ENCODE measurements at regions not wholly inside any gene's neighbourhood (a gene's known extent, or its start where the extent isn't known, plus 50 kb on each side); places are given as distances from the start of the nearest gene placed in this dataset.

DNA sequence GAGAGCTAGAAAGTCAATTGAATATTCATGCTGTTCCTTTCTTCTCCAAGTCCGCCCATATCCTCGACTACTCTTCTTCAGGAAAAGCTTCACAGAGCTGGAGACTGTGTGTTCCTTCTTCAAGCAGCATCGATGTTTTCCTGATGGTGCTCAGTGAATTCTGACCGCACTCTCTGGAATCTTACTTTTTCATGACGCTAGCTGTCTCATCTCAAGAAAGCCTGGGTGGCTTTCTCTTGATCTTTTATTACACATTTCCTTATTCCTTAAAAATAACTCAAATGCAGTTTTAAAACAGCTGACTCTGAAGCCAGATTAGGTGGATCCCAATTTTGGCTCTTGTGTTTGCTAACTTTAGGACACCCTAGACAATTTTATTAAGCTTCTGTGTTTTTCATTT is 1245.1 kb upstream of the LRRTM1 start:
- no peak overlapping the region for H3K4me3 ChIP-seq (ENCODE audit: low read length)
- DNase-seq (ENCODE audit: low read depth, low spot score) = no peak

DNA sequence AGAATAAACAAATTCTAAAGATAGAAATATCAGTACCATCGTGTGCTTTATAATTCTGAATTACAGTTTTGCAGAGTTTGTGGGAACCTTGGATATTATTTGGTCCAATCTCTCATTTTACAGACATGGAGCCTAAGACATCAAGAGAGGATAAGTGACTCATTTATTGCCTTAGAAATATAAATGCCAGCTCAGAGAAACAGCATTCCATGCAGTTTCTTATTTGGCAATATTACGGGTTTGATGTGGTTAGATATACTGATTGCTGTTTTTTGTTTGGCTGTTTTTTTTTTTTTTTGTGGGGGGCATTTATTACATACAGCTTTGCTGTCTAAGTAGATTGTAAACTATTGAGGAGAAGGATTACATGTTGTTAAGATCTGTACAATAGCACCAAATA is 1241.1 kb upstream of the LRRTM1 start:
- no peak overlapping the region for H3K4me3 ChIP-seq (ENCODE audit: low read length)
- DNase-seq (ENCODE audit: low read depth, low spot score) = no peak

DNA sequence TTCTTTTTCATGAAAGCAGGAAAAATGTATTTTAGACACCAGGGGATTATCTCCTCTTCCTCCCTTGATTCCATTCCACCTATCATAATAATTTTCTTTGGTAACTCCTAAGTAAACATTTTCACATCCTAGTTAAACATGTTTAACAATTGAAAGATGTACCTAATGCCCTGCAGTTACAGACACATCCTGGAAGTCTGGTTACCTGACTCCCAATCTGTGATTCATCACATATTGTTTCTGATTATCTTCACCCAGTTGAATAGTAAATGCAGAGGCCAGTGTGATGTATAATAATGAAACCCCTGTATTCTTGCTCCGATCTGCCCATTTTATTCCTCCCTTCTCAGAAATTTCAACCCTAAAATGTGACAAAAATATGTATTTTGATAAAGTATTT is 1237.6 kb upstream of the LRRTM1 start:
- no peak for DNase-seq (ENCODE audit: low read depth, low spot score)
- H3K4me3 ChIP-seq (ENCODE audit: low read length) = no peak overlapping the region

DNA sequence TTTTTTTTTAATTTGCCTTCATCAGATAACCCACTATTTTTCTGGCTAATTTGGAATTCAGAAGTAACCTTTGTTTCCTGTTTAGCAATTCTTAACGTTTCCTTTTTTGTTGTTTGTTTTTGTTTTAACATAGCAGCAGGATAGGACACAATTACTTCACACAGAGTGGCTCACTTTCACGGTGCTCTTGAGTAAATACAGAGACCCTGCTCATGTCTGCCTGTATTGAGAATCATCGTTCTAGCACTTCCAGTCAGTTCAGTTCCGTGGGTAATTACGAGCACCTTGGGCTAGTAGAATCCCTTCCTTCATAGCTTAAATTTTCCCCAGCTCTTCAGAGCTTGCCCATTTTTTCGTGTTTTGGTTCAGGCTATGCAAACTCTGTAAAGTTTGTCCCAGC is 1225.4 kb upstream of the LRRTM1 start:
- H3K4me3 ChIP-seq (ENCODE audit: low read length) = no peak overlapping the region
- no peak for DNase-seq (ENCODE audit: low read depth, low spot score)

DNA sequence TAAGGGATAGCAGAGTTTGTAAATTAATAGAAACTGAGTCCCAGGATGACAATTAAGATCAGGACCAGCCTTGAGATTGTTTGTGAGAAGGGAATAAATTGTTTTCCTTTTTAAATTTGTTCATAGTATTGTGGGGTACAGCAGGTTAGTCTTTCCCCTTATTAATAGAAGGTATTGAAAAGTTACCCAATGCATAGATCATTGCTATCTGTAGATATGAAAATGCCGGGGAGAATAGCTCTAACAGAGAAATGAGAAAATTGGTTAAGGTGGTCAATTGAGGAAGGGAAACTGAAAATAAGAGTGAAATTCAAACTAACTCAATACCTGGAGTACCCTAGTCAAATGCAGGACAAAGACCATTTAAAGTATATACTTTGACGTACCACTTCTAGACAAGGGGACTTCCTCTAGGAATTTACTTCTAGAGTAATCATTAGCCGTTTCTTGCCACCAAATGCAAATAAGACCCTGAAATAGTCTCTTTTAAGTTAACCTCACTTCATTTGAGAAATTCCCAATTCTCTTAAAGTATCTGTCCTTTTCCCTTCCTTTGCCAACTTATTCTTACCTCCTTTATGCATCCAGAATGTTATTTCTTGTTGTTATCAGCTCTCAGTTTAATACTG is 1224.4 kb upstream of the LRRTM1 start:
- no peak overlapping the region for H3K4me3 ChIP-seq (ENCODE audit: low read length)
- no peak for DNase-seq (ENCODE audit: low read depth, low spot score)

DNA sequence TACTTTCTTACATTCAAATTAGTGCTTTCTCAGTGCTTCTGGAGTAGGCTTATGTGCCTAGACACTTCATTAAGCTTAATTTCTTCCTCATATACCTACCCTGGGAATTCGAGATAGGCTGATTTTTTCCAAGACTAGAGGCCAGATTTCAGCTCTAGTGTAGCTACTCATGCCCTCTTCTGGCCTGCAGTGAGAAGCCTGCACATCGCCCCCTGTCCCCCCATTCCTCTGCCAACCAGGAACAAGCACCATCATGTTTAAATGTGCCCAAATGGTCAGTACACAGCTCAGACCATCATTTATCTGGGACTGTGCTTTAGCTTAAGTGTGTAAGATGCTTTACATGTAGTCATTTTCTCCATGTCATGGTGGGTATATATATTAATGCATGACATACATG is 1218.8 kb upstream of the LRRTM1 start:
- DNase-seq (ENCODE audit: low read depth, low spot score) = no peak
- no peak overlapping the region for H3K4me3 ChIP-seq (ENCODE audit: low read length)

DNA sequence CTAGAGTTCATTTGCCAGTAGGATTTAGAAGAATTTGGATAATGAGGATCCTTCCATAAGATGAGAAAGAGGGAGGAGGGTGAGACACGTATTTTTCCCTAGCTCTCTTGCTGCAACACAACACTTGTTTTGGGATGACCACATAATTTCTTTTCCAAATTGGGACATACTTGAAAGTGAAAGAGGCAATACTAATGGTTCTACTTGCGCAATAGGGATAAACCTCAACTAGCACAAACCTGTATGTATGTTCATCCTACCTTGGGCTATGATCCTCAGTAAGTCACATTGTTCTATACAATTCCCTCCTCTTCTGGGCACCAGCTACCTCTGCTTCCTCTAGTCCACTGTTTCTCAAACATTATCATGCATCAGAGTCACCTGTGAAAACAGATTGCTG is 1208.8 kb upstream of the LRRTM1 start:
- DNase-seq (ENCODE audit: low read depth, low spot score) = no peak
- no peak overlapping the region for H3K4me3 ChIP-seq (ENCODE audit: low read length)

DNA sequence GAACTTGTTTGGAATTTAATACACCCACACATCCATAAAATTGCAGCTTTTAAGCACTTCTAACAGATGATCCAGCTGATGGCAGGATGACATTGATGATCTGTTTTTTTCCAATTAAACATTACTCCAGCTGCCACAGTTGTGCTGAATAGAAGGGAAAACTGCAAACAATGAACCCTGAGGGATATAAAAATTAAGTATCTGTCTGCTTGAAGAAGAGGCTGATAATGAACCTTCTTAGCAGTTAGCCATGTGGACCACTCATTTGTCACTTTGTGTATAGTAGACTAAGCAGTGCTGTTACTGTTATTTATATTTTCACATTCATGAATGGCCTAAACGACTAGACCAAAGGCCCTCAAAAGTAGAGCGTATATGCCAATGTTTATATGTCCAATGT is 1201.0 kb upstream of the LRRTM1 start:
- no peak for DNase-seq (ENCODE audit: low read depth, low spot score)

DNA sequence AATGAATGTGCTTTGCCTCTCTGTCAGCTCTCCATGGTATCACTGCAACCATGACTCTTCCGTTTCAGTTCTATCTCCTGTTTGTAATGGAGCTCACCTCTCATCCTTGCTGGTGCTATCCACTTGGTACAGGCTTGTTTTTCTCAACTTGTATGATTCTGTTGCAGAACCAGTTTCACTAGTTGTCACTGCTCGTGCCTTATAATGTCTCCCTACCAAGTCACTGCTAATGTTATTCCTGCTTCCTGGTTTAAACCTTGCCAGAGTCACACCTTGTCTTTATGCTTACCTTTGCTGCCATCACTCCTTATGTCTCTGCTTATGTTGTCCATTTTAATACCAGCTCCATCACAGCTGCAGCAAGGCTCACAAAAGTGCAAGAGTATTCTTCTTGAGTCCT is 1191.0 kb upstream of the LRRTM1 start:
- no peak overlapping the region for H3K4me3 ChIP-seq (ENCODE audit: low read length)
- no peak for DNase-seq (ENCODE audit: low read depth, low spot score)

More for the DNA sequence above, 1201.0 kb upstream of the LRRTM1 start:
- H3K4me3 ChIP-seq (ENCODE audit: low read length) = no peak overlapping the region

DNA sequence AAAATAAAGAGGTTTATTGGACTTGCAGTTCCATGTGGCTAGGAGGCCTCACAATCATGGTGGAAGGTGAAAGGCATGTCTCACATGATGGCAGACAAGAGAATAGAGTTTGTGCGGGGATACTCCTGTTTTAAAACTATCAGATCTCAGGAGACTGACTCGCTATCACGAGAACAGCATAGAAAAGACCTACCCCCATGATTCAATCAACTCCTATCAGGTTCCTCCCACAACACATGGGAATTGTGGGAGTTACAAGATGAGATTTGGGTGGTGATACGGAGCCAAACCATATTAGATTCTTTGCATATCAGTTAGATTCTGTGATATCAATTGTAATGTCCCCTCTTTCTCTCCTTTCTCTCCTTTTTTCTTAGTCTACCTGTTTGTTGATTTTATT is 1178.7 kb upstream of the LRRTM1 start:
- H3K4me3 ChIP-seq (ENCODE audit: low read length) = no peak overlapping the region
- DNase-seq (ENCODE audit: low read depth, low spot score) = no peak

DNA sequence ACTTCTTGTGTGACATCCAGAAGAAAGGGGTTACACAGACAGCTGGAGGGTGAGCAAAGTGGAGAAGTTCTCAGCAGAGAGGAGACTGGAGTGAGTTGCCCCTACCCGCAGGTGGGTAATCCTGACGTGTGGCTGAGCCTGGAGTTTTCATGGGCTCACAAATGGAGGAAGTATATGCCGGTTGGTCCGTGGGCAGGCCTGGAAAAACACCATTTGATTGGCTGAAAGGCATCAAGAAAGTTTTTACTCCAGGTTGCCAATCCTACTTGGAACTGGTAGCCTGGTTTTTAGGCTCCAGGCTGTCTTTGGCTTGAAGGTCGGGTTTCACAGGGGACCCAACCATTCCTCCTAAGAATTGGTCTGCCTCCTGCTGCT is 1177.4 kb upstream of the LRRTM1 start:
- DNase-seq (ENCODE audit: low read depth, low spot score) = no peak
- H3K4me3 ChIP-seq (ENCODE audit: low read length) = no peak overlapping the region

DNA sequence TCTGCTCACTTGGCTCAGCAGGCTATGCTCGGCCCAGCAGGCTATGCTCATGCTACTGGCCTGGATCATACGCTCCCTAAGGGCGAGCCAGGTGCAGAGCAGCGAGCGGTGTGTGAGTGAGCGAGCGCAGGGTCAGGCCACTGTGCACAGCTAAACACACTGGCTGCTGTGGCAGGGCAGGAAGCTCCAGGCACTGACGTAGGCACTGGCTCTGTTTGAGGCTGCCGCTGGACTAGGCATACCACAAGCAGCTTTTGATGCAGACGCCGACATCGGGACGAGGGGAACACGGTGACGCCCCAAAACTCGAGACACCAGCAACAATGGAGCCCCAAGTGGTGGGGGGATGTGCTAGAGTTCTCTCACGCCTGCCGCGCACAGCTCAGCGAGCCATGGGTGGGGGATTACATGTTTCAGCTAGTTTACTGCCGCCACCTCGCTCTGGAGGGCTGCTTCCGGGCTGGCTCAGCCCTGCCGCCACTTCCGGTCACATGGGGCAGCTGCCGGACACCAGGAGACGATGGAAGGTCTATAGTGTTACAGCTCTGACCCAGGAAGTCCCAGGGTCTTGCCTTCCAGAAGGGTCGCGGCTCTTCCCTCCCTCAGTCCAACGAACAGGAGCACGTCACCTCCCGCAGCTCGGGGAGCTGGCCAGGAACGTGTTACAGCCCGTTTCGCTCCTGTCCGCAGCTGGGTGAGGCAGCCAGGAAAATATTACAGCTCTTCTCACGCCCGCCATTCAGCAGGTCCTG is 1176.9 kb upstream of the LRRTM1 start:
- no peak for DNase-seq (ENCODE audit: low read depth, low spot score)
- no peak overlapping the region for H3K4me3 ChIP-seq (ENCODE audit: low read length)

DNA sequence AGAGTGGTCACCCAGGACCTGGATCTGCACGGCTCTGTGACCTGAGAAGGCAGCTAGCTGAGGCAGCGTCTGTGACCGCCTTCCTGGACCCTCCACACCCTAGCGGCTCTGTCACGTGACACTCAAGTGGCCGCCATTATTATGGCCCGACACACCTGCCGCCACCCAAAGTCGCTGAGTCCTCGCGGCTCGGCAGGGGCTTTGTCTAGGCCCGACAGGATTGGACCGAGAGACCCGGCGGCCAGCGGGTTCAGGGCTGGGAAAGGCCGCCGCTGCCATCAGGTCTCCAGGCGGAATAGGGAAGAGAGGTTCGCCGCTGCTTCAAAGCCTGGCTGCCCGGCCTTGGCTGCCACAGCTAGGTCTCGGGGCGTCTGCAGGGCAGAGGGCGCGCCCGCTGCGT is 1162.5 kb upstream of the LRRTM1 start:
- DNase-seq (ENCODE audit: low read depth, low spot score) = no peak

DNA sequence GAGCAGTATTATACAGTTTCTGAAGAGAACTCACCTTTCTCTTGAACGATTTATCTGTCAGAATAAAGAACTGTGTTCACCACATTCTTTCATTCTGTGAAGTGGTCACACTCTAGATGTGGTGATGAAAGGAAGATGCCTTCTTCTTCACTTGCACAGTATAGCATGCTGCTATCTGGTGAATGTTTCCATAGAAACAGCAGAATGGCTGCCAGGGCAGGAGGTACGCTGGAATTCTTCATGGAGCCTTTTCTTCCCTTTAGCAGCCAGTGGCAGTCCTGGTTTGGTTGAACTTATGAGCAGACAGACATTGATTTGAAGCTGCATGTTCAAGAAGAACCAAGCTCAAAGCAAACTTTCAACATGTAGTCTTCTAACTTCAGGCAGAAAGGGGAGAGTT is 1157.9 kb upstream of the LRRTM1 start:
- H3K4me3 ChIP-seq (ENCODE audit: low read length) = no peak overlapping the region
- no peak for DNase-seq (ENCODE audit: low read depth, low spot score)

More for the DNA sequence above, 1162.5 kb upstream of the LRRTM1 start:
- H3K4me3 ChIP-seq (ENCODE audit: low read length) = no peak overlapping the region

DNA sequence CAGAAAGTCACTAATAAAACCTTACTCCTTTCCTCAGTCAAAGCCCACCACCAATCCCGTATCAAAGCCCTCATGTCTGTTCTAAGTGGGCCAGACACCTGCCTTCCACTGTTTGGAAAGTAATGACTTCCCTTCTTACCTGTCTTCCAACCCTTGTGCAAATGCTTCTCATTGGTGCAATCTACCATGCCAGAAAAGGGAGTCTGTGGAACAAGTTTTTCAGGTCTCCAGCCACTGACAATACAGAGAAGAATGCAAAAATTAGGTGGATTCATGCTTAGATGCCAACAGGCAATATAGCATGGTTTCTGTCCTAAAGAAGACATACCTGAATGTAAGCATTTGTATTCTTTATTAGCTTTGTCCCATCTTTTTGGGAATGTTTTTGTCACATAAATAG is 1140.6 kb upstream of the LRRTM1 start:
- no peak for DNase-seq (ENCODE audit: low read depth, low spot score)

DNA sequence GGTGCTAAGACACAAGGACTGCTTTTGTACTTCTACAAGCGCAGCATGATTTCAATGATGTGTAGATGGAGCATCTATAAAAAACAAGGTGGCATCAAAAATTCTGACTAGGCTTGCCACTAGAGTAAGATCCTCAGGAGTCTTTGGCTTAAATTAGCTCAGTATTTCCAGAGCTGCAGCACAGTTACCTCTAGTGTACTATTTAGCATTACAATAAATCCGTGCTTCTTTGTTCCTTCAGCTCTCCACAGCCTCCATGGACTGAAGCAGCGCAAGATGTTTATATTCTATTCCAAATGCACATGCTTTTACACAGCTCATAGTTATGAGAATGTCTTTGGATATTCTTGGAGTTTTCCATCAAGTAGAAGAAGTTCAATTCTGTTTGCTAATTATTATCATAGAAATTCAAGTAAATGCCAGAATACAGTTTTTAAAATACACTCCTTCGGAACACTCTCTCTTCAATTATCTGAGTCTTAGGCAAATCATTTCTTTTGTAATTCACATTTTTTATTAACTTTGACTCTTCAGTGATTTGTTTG is 1133.0 kb upstream of the LRRTM1 start:
- no peak for DNase-seq (ENCODE audit: low read depth, low spot score)

More for the DNA sequence above, 1140.6 kb upstream of the LRRTM1 start:
- H3K4me3 ChIP-seq (ENCODE audit: low read length) = no peak overlapping the region

DNA sequence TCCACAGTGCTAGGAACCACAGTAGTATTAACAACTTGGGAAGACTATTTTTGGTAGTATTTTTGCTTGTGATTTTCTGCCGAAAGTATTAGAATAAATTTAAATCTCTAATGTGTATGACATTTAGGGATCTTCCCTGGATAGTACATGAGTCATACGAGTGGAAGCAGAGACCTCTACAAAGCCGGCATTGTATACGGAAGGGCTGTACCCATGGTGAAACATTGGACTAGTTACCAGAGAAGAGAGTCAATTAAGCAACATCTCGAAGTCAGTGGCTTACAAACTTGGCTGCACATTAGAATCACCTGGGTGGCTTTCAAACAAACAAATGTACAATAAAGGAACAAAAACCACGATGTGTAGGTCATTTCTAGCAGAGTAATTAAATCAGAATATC is 1131.7 kb upstream of the LRRTM1 start:
- DNase-seq (ENCODE audit: low read depth, low spot score) = no peak
- H3K4me3 ChIP-seq (ENCODE audit: low read length) = no peak overlapping the region

More for the DNA sequence above, 1133.0 kb upstream of the LRRTM1 start:
- H3K4me3 ChIP-seq (ENCODE audit: low read length) = no peak overlapping the region

DNA sequence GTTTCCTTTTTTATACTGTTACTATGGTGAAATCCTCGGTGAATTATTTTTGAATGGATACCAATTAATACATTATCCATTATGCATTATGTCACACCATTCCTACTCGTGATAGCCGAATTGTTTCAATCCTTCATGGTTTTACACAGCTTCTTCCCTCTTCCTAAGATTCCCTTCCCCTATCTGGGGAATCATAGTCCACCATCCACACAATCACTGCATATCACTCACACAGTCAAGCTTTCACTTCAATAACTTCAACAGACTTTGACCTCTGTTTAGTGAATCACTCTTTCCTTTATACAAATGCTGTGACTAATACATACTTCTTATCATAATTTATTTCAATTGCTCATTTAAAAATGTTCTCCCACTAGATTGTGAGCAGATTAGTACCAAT is 1108.1 kb upstream of the LRRTM1 start:
- DNase-seq (ENCODE audit: low read depth, low spot score) = no peak
- H3K4me3 ChIP-seq (ENCODE audit: low read length) = no peak overlapping the region

DNA sequence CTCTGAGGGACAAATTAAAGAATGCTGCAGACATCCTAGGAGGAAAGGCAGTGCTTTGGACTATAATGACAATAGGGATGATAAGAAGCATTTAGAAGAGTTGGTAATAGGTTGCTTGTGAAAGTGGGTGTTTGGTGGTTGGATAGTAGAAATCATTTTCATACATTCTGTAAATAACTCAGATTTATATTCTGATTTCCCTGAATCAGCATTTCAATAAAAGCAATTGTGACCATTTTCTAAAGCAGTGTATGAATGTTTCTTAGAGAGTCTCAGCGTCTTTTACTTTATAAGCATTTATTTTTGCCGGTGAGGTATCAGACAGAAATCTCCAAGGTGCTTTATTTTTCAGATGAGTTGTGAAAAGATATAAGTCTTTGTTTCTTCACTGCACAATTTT is 1099.0 kb upstream of the LRRTM1 start:
- DNase-seq (ENCODE audit: low read depth, low spot score) = no peak
- no peak overlapping the region for H3K4me3 ChIP-seq (ENCODE audit: low read length)

DNA sequence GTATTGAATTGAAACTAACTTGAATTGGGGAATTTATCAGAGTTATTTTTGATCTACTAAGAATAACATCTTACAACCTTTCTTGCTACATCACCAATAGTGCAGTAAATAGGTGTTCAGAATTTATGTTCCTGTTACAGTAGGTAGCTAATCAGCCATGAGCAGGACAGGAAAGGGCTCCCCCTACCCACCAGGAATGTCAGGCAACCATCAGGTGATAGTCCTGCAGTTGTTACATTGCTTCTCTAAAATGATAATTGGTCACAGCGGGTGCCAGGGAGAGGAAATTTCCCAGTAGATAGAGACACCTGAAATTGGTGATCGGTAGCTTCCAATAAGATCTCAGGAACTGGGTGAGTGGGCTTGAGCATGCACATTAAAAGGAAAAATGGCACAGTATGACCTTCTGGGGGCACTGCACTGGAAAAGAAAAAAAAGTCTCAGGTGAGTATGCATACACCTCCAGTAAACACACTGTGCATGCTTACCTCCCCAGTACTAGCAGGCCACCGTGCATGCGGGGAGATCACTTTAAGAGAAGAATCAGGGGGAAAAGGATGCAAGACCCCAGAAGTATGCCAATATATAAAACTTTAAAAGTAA is 1092.0 kb upstream of the LRRTM1 start:
- H3K4me3 ChIP-seq (ENCODE audit: low read length) = no peak overlapping the region

More for the DNA sequence above, 1092.0 kb upstream of the LRRTM1 start:
- no peak for DNase-seq (ENCODE audit: low read depth, low spot score)
